Heart right ventricle (tissue), 16 donors: ENCODE measurements at regions not wholly inside any gene's neighbourhood (a gene's known extent, or its start where the extent isn't known, plus 50 kb on each side); places are given as distances from the start of the nearest gene placed in this dataset.

ENCODE experiments used
- ATAC-seq, 8 donors: fragments of 200-7000 bp; cut with Tn5 transposase; one replicate each; pipeline ENCODE4 v1.9.1; 2020; ENCODE audit warnings: mild to moderate bottlenecking in 8 of 8, moderate library complexity in 8 of 8, moderate number of reproducible peaks in 1 of 8
- DNase-seq, 2 donors: peaks; one replicate each; pipeline ENCODE4 v3.0.0-alpha.2; 2020
- H3K27ac ChIP-seq, 10 donors: fragments of 200-600 bp; sonication (generic) in 2 of 10; one replicate each; pipeline versions ENCODE4 v1.5.0 to v1.8.0; 2020 to 2022; ENCODE audit warnings: mild to moderate bottlenecking in 3 of 10
- H3K27me3 ChIP-seq, 7 donors: fragments of 200-600 bp; one replicate each; pipeline ENCODE4 v1.8.0; 2021 to 2022; ENCODE audit warnings: mild to moderate bottlenecking in 2 of 7
- H3K36me3 ChIP-seq, 9 donors: fragments of 200-600 bp; sonication (generic) in 1 of 9; one replicate each; pipeline versions ENCODE4 v1.5.0 to v1.8.0; 2020 to 2022; ENCODE audit warnings: mild to moderate bottlenecking in 2 of 9
- H3K4me1 ChIP-seq, 9 donors: fragments of 200-600 bp; sonication (generic) in 1 of 9; one replicate each; pipeline versions ENCODE4 v1.5.0 to v1.8.0; 2020 to 2022; ENCODE audit warnings: mild to moderate bottlenecking in 4 of 9
- H3K4me3 ChIP-seq, 10 donors: fragments of 200-600 bp; sonication (generic) in 2 of 10; one replicate each; pipeline versions ENCODE4 v1.5.0 to v1.8.0; 2020 to 2022; ENCODE audit warnings: mild to moderate bottlenecking in 7 of 10, moderate library complexity in 2 of 10
- H3K9me3 ChIP-seq, 11 donors: fragments of 200-600 bp in 10 of 11; sonication (generic) in 2 of 11; one replicate each; pipeline versions ENCODE4 v1.5.0 to v1.8.0; 2013 to 2022; ENCODE audit warnings: mild to moderate bottlenecking in 2 of 11, control low read depth in 1 of 11, moderate library complexity in 1 of 11
- CTCF ChIP-seq, 9 donors: fragments of 200-600 bp; sonication (generic) in 2 of 9; IDR thresholded peaks; one replicate each; pipeline versions ENCODE4 v1.5.0 to v1.8.0; 2021 to 2022; ENCODE audit warnings: antibody characterized with exemption in 9 of 9, mild to moderate bottlenecking in 5 of 9, moderate library complexity in 1 of 9
- WGBS, 2 donors: extraction: QIAGEN DNeasy Blood & Tissue Kit; methylation state at CpG; one replicate each; pipeline ENCODE4 v1.1.7; 2013; ENCODE audit warnings: inconsistent platforms in 1 of 2; 5-methylcytosine and 5-hydroxymethylcytosine counted together
- intact Hi-C, 10 donors: fragments of 100-400 bp; cut with DNase I; formaldehyde crosslinking; loops; one replicate each; pipeline versions ENCODE4 v1.11.1 to v1.14.2; 2022
- donor health status: Arrhythmogenic right ventricular cardiomyopathy.
- donor health status: ischemic (EF 13 %, LVEDD 7.1; RV severe dilation, severe dysfunction).
- donor health status: healthy with polysubstance abuse.
- donor health status: DM: no; HTN: yes; CAD: no.
- donor health status: DM: no; HTN: no; CAD: no.
- donor health status: ischemic (EF 25% LVEDD 6.9; RV normal size, moderate dysfunction).
- donor health status: ischemic (EF 25% LVEDD 5.7; RV mildly dilated, moderate dysfunction).
- donor health status: healthy.
- donor health status: DM: yes; HTN: yes; CAD: no.
- donor health status: Ischemic cardiomyopathy.
- donor health status: ischemic (EF 35%, LVEDD 5.7; RV mildly dilated, moderate dysfunction).
- donor health status: nonischemic (EF 11% LVEDD 7.7; RV severe dilation, severe dysfunction).
- donor health status: DM: yes; HTN: yes; CAD: no.
- donor health status: PGD.
- donor health status: ischemic (EF 29% LVEDD 5.4; RV normal size, mild dysfunction).
- donor health status: nonischemic (EF 23%, LVEDD 6.1; RV moderate dilation, normal function).

DNA sequence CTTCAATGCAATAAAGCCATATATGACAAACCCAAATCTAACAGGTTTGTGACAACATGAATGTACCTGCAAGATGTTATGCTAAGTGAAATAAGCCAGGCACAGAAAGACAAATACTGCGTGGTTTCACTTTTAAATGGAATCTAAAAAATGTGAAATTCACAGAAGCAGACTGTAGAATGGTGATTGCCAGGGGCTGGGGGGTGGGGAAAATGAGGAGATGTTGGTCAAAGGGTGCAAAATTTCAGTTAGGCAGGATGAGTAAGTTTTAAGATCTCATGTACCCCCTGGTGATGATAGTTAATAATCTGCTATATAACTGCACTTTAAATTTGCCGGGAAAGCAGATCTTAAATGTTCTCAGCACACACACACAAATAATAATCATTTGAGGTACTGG lies 160.5 kb downstream of the PTBP2 start:
- ATAC-seq, result no peak
- Histone ChIP-seq H3K4me3 (no peak overlapping the region), H3K4me1 (no peaks in the 10 kb centered on the region), H3K36me3 (no peaks in the 10 kb centered on the region), H3K27me3 (no peaks in the 10 kb centered on the region), H3K9me3 (peaks cover 0 to 13% (median 0%) of the 10 kb centered on the region in 11 donors), H3K27ac (no peak overlapping the region)
- DNase-seq, result no peak
- 75% methylated on average over 2 of the region's 2 CpGs for WGBS, 2 donors
- intact Hi-C loops, result no loop called here
- TF ChIP-seq CTCF (IDR thresholded peaks at IDR 0.05), result no peak

DNA sequence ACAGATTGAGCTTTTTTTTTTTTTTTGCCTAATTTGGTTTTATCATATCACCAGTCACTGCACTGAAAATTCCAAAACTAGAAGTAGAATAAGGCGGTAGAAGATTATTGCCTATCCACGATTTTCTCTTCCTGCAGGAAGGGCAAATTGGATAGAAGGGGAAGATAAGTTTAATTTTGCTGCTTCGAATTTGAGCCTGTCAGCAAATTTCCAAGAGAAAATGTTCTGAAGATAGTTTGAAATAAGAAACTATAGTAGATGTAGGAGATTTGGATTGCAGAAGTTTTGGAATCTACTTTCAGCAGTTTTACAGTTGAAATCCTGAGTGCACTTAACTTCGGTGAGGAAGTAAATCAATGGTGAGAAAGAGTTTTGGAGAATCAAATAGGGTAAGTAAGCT lies 164.9 kb downstream of the PTBP2 start:
- ATAC-seq (no peak), DNase-seq (no peak)
- Histone ChIP-seq H3K4me3 (no peak overlapping the region), H3K4me1 (no peaks in the 10 kb centered on the region), H3K27ac (no peak overlapping the region), H3K36me3 (no peaks in the 10 kb centered on the region), H3K27me3 (no peaks in the 10 kb centered on the region), H3K9me3 (peaks cover 0 to 24% (median 11%) of the 10 kb centered on the region in 11 donors)
- no peak for TF ChIP-seq CTCF (IDR thresholded peaks at IDR 0.05)
- intact Hi-C loops, result no loop called here
- WGBS, 2 donors, result 74 to 80% methylated on average over 4 of the region's 4 CpGs

- H3K4me3 ChIP-seq, result no peak overlapping the region
- H3K4me1 ChIP-seq, result no peaks in the 10 kb centered on the region
- intact Hi-C loops, result no loop called here
- no peak for ATAC-seq
- no peak for DNase-seq
- 78 to 81% methylated on average over 1 of the region's 1 CpG for WGBS, 2 donors
- no peak overlapping the region for H3K27ac ChIP-seq
- H3K9me3 ChIP-seq, result peaks cover 0 to 27% (median 12%) of the 10 kb centered on the region in 11 donors
- no peaks in the 10 kb centered on the region for H3K36me3 ChIP-seq
- no peak for TF ChIP-seq CTCF (IDR thresholded peaks at IDR 0.05)
- no peaks in the 10 kb centered on the region for H3K27me3 ChIP-seq
These were observed 165.9 kb downstream of the PTBP2 start for GRCh38 chr1:96887501-96887900.

DNA sequence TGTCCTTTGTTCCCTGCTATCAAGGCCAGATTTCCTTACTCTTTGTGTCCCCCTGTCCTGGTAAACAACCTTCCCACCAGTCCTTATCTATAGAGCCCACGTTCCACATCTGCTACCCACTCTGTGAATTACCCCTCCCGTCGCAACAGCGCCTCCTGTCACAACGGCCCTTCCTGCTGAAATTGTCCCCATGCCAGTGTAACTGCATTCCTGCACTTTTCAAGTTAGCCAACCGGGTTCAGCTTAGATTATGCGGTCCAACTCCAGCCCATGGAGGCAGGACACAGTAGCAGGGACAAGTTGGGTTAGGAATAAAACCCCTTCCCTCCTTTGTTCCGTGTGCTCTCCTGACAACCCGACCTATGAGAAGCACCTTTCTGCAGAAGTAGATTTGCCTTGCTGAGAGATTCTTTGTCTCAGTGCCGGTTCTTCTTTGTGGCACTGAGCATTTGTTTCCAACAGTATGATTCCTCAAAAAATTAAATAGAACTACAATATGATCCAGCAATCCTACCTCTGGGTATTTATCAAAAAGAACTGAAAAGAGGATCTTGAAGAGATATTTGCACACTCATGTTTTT lies 180.3 kb downstream of the PTBP2 start:
- TF ChIP-seq CTCF (IDR thresholded peaks at IDR 0.05), result no peak
- Histone ChIP-seq H3K36me3 (no peaks in the 10 kb centered on the region), H3K27me3 (no peaks in the 10 kb centered on the region), H3K9me3 (peaks cover 0 to 43% (median 16%) of the 10 kb centered on the region in 11 donors), H3K27ac (no peak overlapping the region), H3K4me1 (no peaks in the 10 kb centered on the region), H3K4me3 (no peak overlapping the region)
- intact Hi-C loops, result no loop called here
- DNase-seq (no peak), ATAC-seq (no peak)
- 86 to 87% methylated on average over 10 of the region's 10 CpGs for WGBS, 2 donors
